Stimulated activated naive CD8-positive, alpha-beta T cell treated with anti-CD3 and anti-CD28 coated beads, Interleukin-15, Interleukin-2, amounts not matched to agents 100 U/mL and 50 U/mL, for 24 hours (primary cell): ENCODE measurements at regions not wholly inside any gene's neighbourhood (a gene's known extent, or its start where the extent isn't known, plus 50 kb on each side); places are given as distances from the start of the nearest gene placed in this dataset.

Experiments
- ATAC-seq: fragments of 150-1000 bp; cut with Tn5 transposase; one replicate; pipeline ENCODE4 v1.10.0; 2021
- DNase-seq: peaks from one replicate; pipeline ENCODE4 v3.0.0; 2021

- no peak for DNase-seq
- no peak for ATAC-seq
Measured at GRCh38 chr3:76972624-76973296, 67.1 kb upstream of the ROBO2 start.

- DNase-seq (no peak), ATAC-seq (no peak)
Measured at GRCh38 chr3:76976996-76977395, 62.9 kb upstream of the ROBO2 start.

- ATAC-seq: no peak
- DNase-seq: no peak
Measured at GRCh38 chr3:76985645-76986044, 54.3 kb upstream of the ROBO2 start.

DNA sequence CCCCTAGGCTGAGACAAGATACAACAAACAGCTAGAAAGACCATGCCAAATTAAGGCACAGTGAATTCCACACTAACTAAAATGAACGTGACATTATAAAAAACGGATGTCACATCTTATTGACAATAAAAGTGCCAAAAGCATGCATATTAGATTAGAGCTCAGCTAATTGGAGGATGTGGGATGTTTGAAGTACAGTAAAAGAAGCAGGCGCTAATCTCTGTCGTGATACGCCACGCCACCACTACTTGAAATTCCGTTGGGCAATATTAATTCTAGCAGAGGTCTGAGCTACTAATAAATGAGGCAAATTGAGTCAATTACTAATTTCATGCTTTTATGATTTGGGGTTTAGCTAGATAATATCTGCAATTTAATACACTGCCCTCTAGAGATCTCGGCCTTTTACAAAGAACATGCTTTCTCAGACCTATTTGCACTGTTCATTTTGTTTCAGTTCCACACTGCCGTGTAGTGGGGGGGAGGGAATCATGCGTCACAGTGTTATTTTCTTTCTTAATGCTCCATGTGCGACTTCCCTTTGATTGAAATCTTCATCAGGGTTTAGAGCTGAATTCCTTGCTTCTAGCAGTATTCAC lies 52.9 kb upstream of the ROBO2 start:
- DNase-seq (no peak), ATAC-seq (no peak)
